ENCODE measurements at regions not wholly inside any gene's neighbourhood (a gene's known extent, or its start where the extent isn't known, plus 50 kb on each side); places are given as distances from the start of the nearest gene placed in this dataset.

DNA sequence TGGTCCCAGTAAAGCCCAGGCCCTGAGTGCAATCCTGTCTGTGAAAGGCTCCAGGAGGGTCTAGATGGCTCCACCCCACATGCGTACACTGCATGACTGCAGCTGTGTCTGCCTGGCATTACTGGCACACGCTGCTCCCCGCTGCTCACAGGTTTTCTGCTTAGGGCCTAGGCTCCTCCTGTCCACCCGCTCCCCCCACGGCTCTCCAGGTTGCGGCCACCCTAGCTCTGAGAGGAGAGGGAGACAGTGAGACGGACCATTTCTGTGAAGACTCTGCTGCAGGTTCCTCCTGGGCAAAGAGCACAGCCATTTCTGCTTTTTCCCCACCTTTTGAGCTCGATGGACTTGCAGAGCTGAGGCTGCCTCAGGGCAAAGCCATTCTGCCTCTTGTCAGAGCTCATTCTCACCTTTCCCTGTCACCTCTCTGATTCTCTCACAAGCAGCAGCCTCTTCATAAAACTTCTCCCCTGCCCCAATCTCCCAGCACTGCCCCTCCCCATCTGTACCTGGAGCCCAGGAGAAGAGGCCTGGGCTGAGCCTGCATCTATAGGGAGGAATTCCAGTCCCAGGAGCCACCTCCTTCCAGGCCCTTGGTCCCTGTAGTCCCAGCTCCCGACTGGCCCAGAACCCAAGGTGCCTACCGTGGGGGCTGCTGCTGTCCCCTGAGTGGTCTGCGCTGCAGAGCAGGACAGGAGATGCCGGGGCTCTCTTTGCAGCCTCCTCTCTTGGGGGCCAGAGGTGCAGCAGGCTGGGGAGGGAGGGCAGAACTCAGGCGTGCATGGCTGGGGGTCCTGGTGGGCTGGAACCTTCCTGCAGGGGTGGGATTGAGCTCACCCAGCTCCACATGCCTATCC, 433.7 kb upstream of the B3GAT1 start:
- TF ChIP-seq, protein P1, sequence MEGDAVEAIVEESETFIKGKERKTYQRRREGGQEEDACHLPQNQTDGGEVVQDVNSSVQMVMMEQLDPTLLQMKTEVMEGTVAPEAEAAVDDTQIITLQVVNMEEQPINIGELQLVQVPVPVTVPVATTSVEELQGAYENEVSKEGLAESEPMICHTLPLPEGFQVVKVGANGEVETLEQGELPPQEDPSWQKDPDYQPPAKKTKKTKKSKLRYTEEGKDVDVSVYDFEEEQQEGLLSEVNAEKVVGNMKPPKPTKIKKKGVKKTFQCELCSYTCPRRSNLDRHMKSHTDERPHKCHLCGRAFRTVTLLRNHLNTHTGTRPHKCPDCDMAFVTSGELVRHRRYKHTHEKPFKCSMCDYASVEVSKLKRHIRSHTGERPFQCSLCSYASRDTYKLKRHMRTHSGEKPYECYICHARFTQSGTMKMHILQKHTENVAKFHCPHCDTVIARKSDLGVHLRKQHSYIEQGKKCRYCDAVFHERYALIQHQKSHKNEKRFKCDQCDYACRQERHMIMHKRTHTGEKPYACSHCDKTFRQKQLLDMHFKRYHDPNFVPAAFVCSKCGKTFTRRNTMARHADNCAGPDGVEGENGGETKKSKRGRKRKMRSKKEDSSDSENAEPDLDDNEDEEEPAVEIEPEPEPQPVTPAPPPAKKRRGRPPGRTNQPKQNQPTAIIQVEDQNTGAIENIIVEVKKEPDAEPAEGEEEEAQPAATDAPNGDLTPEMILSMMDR (IDR thresholded peaks at IDR 0.05; ENCODE audit: low read depth, low read length) = no peak
- TF ChIP-seq EZH2phosphoT487 (IDR thresholded peaks at IDR 0.05; ENCODE audit: low read depth) = no peak
